Naive thymus-derived CD4-positive, alpha-beta T cell (primary cell): ENCODE measurements at regions not wholly inside any gene's neighbourhood (a gene's known extent, or its start where the extent isn't known, plus 50 kb on each side); places are given as distances from the start of the nearest gene placed in this dataset.

Source experiments
- ATAC-seq: fragments of 150-1000 bp; cut with Tn5 transposase; 2 replicates; pipeline ENCODE4 v1.10.0; 2021; ENCODE audit warnings: mild to moderate bottlenecking, moderate library complexity
- CTCF ChIA-PET: fragments of 350-600 bp; sonication (Branson Sonifier 250); formaldehyde crosslinking; loops from one replicate; lab custom pipeline; 2021; ENCODE audit warnings: antibody characterized with exemption; lab: Charles Lee
- POLR2A ChIA-PET: fragments of 350-600 bp; sonication (Branson Sonifier 250); formaldehyde crosslinking; loops from one replicate; lab custom pipeline; 2021; ENCODE audit warnings: antibody characterized with exemption, inconsistent platforms; lab: Charles Lee
- DNase-seq, 9 donors: peaks; one replicate each; pipeline versions ENCODE4 v3.0.0 to v3.0.0-alpha.2; 2020 to 2022; ENCODE audit warnings: mixed read lengths in 1 of 9
- H3K27ac ChIP-seq: one replicate; pipeline ENCODE4 v1.7.0; 2013; ENCODE audit warnings: mild to moderate bottlenecking, low read depth, low read length, moderate library complexity
- H3K27me3 ChIP-seq, 2 donors: one replicate each; pipeline ENCODE4 v1.7.0; 2013; ENCODE audit warnings: low read length in 2 of 2, mild to moderate bottlenecking in 2 of 2, moderate library complexity in 2 of 2; ENCODE audit not compliant: control insufficient read depth in 2 of 2, insufficient read depth in 2 of 2
- H3K36me3 ChIP-seq, 3 experiments: 1 replicate in 2 of 3; 2 replicates in 1 of 3; pipeline ENCODE4 v1.7.0; 2013; ENCODE audit warnings: low read length in 3 of 3, mild to moderate bottlenecking in 3 of 3, moderate library complexity in 1 of 3; ENCODE audit not compliant: insufficient read depth in 3 of 3, control insufficient read depth in 2 of 3
- H3K4me1 ChIP-seq, 2 donors: one replicate each; pipeline ENCODE4 v1.7.0; 2013; ENCODE audit warnings: low read length in 2 of 2, mild to moderate bottlenecking in 2 of 2, moderate library complexity in 1 of 2; ENCODE audit not compliant: control insufficient read depth in 2 of 2, insufficient read depth in 2 of 2
- H3K4me3 ChIP-seq: 2 replicates; pipeline ENCODE4 v1.7.0; 2013; ENCODE audit warnings: mild to moderate bottlenecking, low read length
- H3K9me3 ChIP-seq, 3 experiments: 1 replicate in 2 of 3; 2 replicates in 1 of 3; pipeline ENCODE4 v1.7.0; 2013; ENCODE audit warnings: low read length in 3 of 3; ENCODE audit not compliant: control insufficient read depth in 2 of 3
- H3K27ac Mint-ChIP-seq, 9 donors: one replicate each; pipeline ENCODE4 v1.8.0; 2020 to 2022; ENCODE audit warnings: mixed read lengths in 9 of 9, mild to moderate bottlenecking in 8 of 9, moderate library complexity in 5 of 9, inconsistent platforms in 2 of 9
- H3K27me3 Mint-ChIP-seq, 5 donors: one replicate each; pipeline ENCODE4 v1.8.0; 2021 to 2022; ENCODE audit warnings: mixed read lengths in 5 of 5, mild to moderate bottlenecking in 1 of 5
- H3K36me3 Mint-ChIP-seq, 5 donors: one replicate each; pipeline ENCODE4 v1.8.0; 2020 to 2022; ENCODE audit warnings: mixed read lengths in 5 of 5, mild to moderate bottlenecking in 3 of 5, inconsistent platforms in 1 of 5
- H3K4me1 Mint-ChIP-seq, 7 donors: one replicate each; pipeline ENCODE4 v1.8.0; 2020 to 2022; ENCODE audit warnings: mixed read lengths in 7 of 7, mild to moderate bottlenecking in 3 of 7, inconsistent platforms in 1 of 7
- H3K4me3 Mint-ChIP-seq, 10 donors: one replicate each; pipeline ENCODE4 v1.8.0; 2020 to 2022; ENCODE audit warnings: mild to moderate bottlenecking in 10 of 10, mixed read lengths in 10 of 10, moderate library complexity in 6 of 10, inconsistent platforms in 2 of 10
- H3K9me3 Mint-ChIP-seq, 11 donors: one replicate each; pipeline ENCODE4 v1.8.0; 2020 to 2022; ENCODE audit warnings: mixed read lengths in 11 of 11, mild to moderate bottlenecking in 4 of 11, inconsistent platforms in 1 of 11, moderate library complexity in 1 of 11
- intact Hi-C, 2 donors: fragments of 100-400 bp; cut with micrococcal nuclease; formaldehyde crosslinking; loops; one replicate each; pipeline ENCODE4 v1.15.1; 2023

DNA sequence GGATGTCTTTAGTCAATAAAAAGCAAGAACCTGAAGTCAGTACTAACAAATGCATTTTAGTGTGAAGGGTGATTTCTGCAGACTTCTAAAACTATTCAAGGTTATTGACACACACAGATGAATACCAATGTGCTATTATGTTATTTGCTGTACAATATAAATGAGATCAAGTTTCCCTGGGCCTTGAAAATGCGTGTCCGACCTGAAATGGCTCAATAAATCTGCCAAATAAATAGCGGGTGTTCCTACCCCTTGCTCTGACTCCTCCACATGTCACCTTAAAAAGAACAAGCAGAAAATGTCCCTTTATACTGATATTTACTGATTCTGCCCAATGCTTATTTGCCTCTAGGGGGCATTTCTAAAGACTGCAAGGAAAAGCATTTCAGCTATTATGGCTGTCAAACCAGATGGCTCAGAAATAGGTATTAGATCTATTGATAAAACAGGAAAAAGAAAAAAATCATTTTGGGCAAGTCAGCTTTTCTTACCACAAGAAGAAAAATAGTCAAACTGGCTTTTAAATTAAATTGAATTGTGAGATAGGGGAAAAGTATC is 367.3 kb upstream of the KITLG start:
- H3K27ac Mint-ChIP-seq = no peak overlapping the region
- intact Hi-C loops = no loop called here
- H3K9me3 Mint-ChIP-seq = peaks cover 0 to 13% (median 2%) of the 10 kb centered on the region in 11 donors
- Histone ChIP-seq H3K4me1 (no peaks in the 10 kb centered on the region), H3K9me3 (no peaks in the 10 kb centered on the region), H3K27me3 (no peaks in the 10 kb centered on the region), H3K27ac (no peak overlapping the region), H3K4me3 (no peak overlapping the region), H3K36me3 (no peaks in the 10 kb centered on the region)
- ATAC-seq (no peak), DNase-seq (no peak)
- H3K36me3 Mint-ChIP-seq = no peaks in the 10 kb centered on the region
- ChIA-PET POLR2A (no interaction called here), CTCF (no interaction called here)
- H3K27me3 Mint-ChIP-seq = peaks cover 0 to 30% (median 19%) of the 10 kb centered on the region in 5 donors
- no peaks in the 10 kb centered on the region for H3K4me1 Mint-ChIP-seq
- no peak overlapping the region for H3K4me3 Mint-ChIP-seq

DNA sequence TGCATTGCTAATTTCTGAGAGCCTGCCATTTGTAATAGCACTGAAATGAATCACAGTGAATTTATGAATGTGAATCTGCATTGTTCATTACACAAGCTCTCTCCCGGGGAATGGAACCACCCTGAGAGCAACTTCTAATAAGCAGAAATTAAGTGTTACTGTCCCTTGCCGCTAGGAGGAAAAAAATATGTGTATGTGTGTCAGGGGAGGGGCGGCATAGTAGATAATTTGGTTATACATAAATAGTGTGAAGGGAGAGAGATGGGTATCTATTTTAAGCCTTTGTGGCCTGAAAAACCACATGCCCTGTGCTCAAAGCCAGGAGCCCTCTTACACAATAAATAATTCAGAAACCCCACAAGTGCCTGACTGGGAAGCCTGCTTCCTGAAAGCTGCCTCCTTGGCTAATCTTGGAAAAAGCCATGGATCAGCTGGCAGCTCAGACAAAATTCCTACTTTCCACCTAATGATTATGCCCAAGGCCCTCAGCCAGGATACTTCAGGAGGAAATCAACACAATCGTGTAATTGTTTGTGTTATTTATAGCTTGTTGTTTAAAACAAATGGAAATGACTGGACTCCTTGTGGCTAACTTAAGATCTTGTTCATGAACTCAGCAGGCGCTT is 366.2 kb upstream of the KITLG start:
- Mint-ChIP-seq H3K9me3 (peaks cover 0 to 13% (median 2%) of the 10 kb centered on the region in 11 donors), H3K4me1 (no peaks in the 10 kb centered on the region), H3K27ac (no peak overlapping the region), H3K4me3 (no peak overlapping the region), H3K27me3 (peaks cover 0 to 30% (median 19%) of the 10 kb centered on the region in 5 donors), H3K36me3 (no peaks in the 10 kb centered on the region)
- DNase-seq (no peak), ATAC-seq (no peak)
- no peaks in the 10 kb centered on the region for H3K36me3 ChIP-seq
- H3K27ac ChIP-seq = no peak overlapping the region
- H3K9me3 ChIP-seq = no peaks in the 10 kb centered on the region
- no peaks in the 10 kb centered on the region for H3K27me3 ChIP-seq
- H3K4me1 ChIP-seq = no peaks in the 10 kb centered on the region
- POLR2A ChIA-PET = no interaction called here
- H3K4me3 ChIP-seq = no peak overlapping the region
- intact Hi-C loops = no loop called here
- CTCF ChIA-PET = no interaction called here

DNA sequence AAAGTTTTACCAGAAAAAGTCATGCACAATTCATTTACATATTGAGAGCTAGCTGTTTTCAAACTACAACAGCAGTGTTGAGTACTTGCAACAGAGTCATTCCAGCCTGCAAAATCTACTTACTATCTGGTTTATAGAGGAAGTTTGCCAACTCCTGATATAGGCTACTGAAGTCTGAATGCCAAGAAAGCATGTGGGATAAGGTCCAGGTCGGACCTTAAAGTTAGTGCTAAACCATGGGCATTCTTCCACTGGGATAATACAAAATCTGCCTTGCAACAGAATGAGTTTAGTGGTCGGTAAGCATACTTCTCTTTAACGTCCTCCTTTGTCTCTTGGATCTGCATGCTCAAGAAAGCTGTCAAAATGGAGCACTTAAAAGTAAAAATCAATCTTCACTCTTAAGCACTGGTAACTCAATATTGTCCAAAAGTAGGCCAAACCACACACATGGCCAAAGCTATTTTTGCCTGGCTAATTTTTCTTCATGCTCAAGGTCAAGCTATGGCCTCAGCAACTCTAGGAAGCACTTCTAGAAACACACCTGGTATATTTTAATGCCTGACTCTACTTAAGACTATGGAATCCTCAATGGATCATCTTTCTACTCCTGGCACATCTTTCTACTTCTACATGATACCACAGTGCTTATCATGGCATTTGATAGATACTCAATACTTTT is 364.9 kb upstream of the KITLG start:
- Mint-ChIP-seq H3K4me1 (no peaks in the 10 kb centered on the region), H3K4me3 (no peak overlapping the region), H3K27me3 (peaks cover 0 to 30% (median 19%) of the 10 kb centered on the region in 5 donors), H3K9me3 (peaks cover 0 to 13% (median 0%) of the 10 kb centered on the region in 11 donors), H3K27ac (no peak overlapping the region), H3K36me3 (no peaks in the 10 kb centered on the region)
- Histone ChIP-seq H3K27ac (no peak overlapping the region), H3K36me3 (no peaks in the 10 kb centered on the region), H3K9me3 (no peaks in the 10 kb centered on the region), H3K4me1 (no peaks in the 10 kb centered on the region), H3K4me3 (no peak overlapping the region), H3K27me3 (no peaks in the 10 kb centered on the region)
- POLR2A ChIA-PET = no interaction called here
- CTCF ChIA-PET = no interaction called here
- ATAC-seq (no peak), DNase-seq (no peak)
- intact Hi-C loops = no loop called here

- no peaks in the 10 kb centered on the region for H3K36me3 Mint-ChIP-seq
- no peaks in the 10 kb centered on the region for H3K4me1 Mint-ChIP-seq
- Histone ChIP-seq H3K27me3 (no peaks in the 10 kb centered on the region), H3K9me3 (no peaks in the 10 kb centered on the region), H3K4me3 (no peak overlapping the region), H3K27ac (no peak overlapping the region), H3K36me3 (no peaks in the 10 kb centered on the region), H3K4me1 (no peaks in the 10 kb centered on the region)
- intact Hi-C loops = no loop called here
- ChIA-PET POLR2A (no interaction called here), CTCF (no interaction called here)
- H3K9me3 Mint-ChIP-seq = peaks cover 0 to 13% (median 0%) of the 10 kb centered on the region in 11 donors
- ATAC-seq (no peak), DNase-seq (no peak)
- H3K27me3 Mint-ChIP-seq = peaks cover 0 to 27% (median 19%) of the 10 kb centered on the region in 5 donors
- no peak overlapping the region for H3K4me3 Mint-ChIP-seq
- no peak overlapping the region for H3K27ac Mint-ChIP-seq
Measured at GRCh38 chr12:88944397-88944796, 364.1 kb upstream of the KITLG start.

GRCh38 chr12:88940854-88941253 is 360.6 kb upstream of the KITLG start:
- H3K27ac ChIP-seq = no peak overlapping the region
- no peaks in the 10 kb centered on the region for H3K4me1 ChIP-seq
- ChIA-PET POLR2A (no interaction called here), CTCF (no interaction called here)
- no peaks in the 10 kb centered on the region for H3K4me1 Mint-ChIP-seq
- no peak overlapping the region for H3K4me3 Mint-ChIP-seq
- no peaks in the 10 kb centered on the region for H3K9me3 ChIP-seq
- DNase-seq (no peak), ATAC-seq (no peak)
- H3K4me3 ChIP-seq = no peak overlapping the region
- H3K27me3 ChIP-seq = no peaks in the 10 kb centered on the region
- intact Hi-C loops = no loop called here
- no peaks in the 10 kb centered on the region for H3K36me3 Mint-ChIP-seq
- H3K36me3 ChIP-seq = no peaks in the 10 kb centered on the region
- peaks cover 0 to 9% (median 0%) of the 10 kb centered on the region in 11 donors for H3K9me3 Mint-ChIP-seq
- peaks cover 0 to 10% (median 2%) of the 10 kb centered on the region in 5 donors for H3K27me3 Mint-ChIP-seq
- no peak overlapping the region for H3K27ac Mint-ChIP-seq

- Histone ChIP-seq H3K27me3 (no peaks in the 10 kb centered on the region), H3K27ac (no peak overlapping the region), H3K36me3 (no peaks in the 10 kb centered on the region), H3K4me1 (no peaks in the 10 kb centered on the region), H3K4me3 (no peak overlapping the region), H3K9me3 (no peaks in the 10 kb centered on the region)
- intact Hi-C loops = no loop called here
- DNase-seq = no peak
- CTCF ChIA-PET = no interaction called here
- H3K27ac Mint-ChIP-seq = no peak overlapping the region
- ATAC-seq = no peak
- peaks cover 0 to 8% (median 3%) of the 10 kb centered on the region in 5 donors for H3K27me3 Mint-ChIP-seq
- H3K4me3 Mint-ChIP-seq = no peak overlapping the region
- H3K36me3 Mint-ChIP-seq = no peaks in the 10 kb centered on the region
- no peaks in the 10 kb centered on the region for H3K9me3 Mint-ChIP-seq
- H3K4me1 Mint-ChIP-seq = no peaks in the 10 kb centered on the region
- POLR2A ChIA-PET = no interaction called here
Measured at GRCh38 chr12:88935856-88936255, 355.6 kb upstream of the KITLG start.
